HEK293 (cell line): ENCODE measurements at regions not wholly inside any gene's neighbourhood (a gene's known extent, or its start where the extent isn't known, plus 50 kb on each side); places are given as distances from the start of the nearest gene placed in this dataset.
"Not testable (repeated sequence)": the region's sequence is repeated elsewhere in the genome, so short reads cannot be mapped to it uniquely, and the experiment has no call there.

Experiments
- CTCF ChIA-PET: fragments of 350-600 bp; formaldehyde crosslinking; extraction: SDS; loops from one replicate; lab custom pipeline; 2021; ENCODE audit warnings: antibody characterized with exemption; lab: Yijun Ruan, JAX
- POLR2A ChIA-PET: fragments of 300-600 bp; formaldehyde crosslinking; extraction: SDS; loops from one replicate; lab custom pipeline; 2020; ENCODE audit warnings: antibody characterized with exemption, inconsistent platforms; lab: Yijun Ruan, JAX
- H3K27ac ChIP-seq: fragments of 200-500 bp; sonication (Bioruptor generic); 2 replicates; pipeline ENCODE4 v1.5.1; 2014; ENCODE audit warnings: low read depth, low read length, control low read depth, inconsistent platforms; ENCODE audit errors: extremely low read depth
- H3K36me3 ChIP-seq, 2 experiments: fragments of 200-500 bp in 1 of 2; sonication (Bioruptor generic) in 1 of 2; 1 replicate in 1 of 2; 2 replicates in 1 of 2; pipeline ENCODE4 v1.5.1; 2014 to 2017; ENCODE audit warnings: inconsistent platforms in 2 of 2, low read length in 2 of 2; ENCODE audit not compliant: control insufficient read depth in 2 of 2, insufficient read depth in 1 of 2
- H3K4me1 ChIP-seq: fragments of 200-500 bp; sonication (Bioruptor generic); 2 replicates; pipeline ENCODE4 v1.5.1; 2014; ENCODE audit warnings: mild to moderate bottlenecking, low read length, inconsistent platforms; ENCODE audit not compliant: control insufficient read depth, insufficient read depth
- H3K4me3 ChIP-seq: 2 replicates; pipeline ENCODE4 v1.5.1; 2011; ENCODE audit warnings: low read depth, mild to moderate bottlenecking, control low read depth, low read length, moderate library complexity
- H3K9me3 ChIP-seq: fragments of 200-500 bp; sonication (Bioruptor generic); 2 replicates; pipeline ENCODE4 v1.5.1; 2014; ENCODE audit warnings: low read depth, low read length, inconsistent platforms; ENCODE audit not compliant: control insufficient read depth, insufficient read depth
- RBAK ChIP-seq: fragments of 450-650 bp; formaldehyde crosslinking; IDR thresholded peaks from 2 replicates; pipeline ENCODE4 v1.5.1; 2016; ENCODE audit warnings: missing biosample characterization, missing genetic modification characterization
- SCRT2 ChIP-seq: fragments of 450-650 bp; formaldehyde crosslinking; IDR thresholded peaks from 2 replicates; pipeline ENCODE4 v1.5.1; 2016; ENCODE audit warnings: missing biosample characterization, missing genetic modification characterization
- ZBTB21 ChIP-seq: fragments of 450-650 bp; formaldehyde crosslinking; IDR thresholded peaks from 2 replicates; pipeline ENCODE4 v1.5.1; 2017; ENCODE audit warnings: missing biosample characterization, missing genetic modification characterization
- ZBTB48 ChIP-seq: fragments of 450-650 bp; formaldehyde crosslinking; IDR thresholded peaks from 2 replicates; pipeline ENCODE4 v1.5.1; 2016; ENCODE audit warnings: missing biosample characterization, missing genetic modification characterization
- ZFP69B ChIP-seq: fragments of 450-650 bp; formaldehyde crosslinking; IDR thresholded peaks from 2 replicates; pipeline ENCODE4 v1.5.1; 2016; ENCODE audit warnings: missing biosample characterization, missing genetic modification characterization
- ZNF184 ChIP-seq: fragments of 450-650 bp; IDR thresholded peaks from 2 replicates; pipeline ENCODE4 v1.5.1; 2018; ENCODE audit warnings: missing biosample characterization, mild to moderate bottlenecking, missing genetic modification characterization
- ZNF223 ChIP-seq: fragments of 450-650 bp; formaldehyde crosslinking; IDR thresholded peaks from 2 replicates; pipeline ENCODE4 v1.5.1; 2016; ENCODE audit warnings: missing biosample characterization, missing genetic modification characterization
- ZNF510 ChIP-seq: fragments of 450-650 bp; formaldehyde crosslinking; IDR thresholded peaks from 2 replicates; pipeline ENCODE4 v1.5.1; 2018; ENCODE audit warnings: mild to moderate bottlenecking, missing genetic modification characterization, missing biosample characterization; ENCODE audit not compliant: insufficient replicate concordance
- ZNF571 ChIP-seq: fragments of 450-650 bp; formaldehyde crosslinking; IDR thresholded peaks from 2 replicates; pipeline ENCODE4 v1.5.0; 2017; ENCODE audit warnings: missing biosample characterization, missing genetic modification characterization
- ZNF610 ChIP-seq: fragments of 450-650 bp; formaldehyde crosslinking; IDR thresholded peaks from 2 replicates; pipeline ENCODE4 v1.5.1; 2016; ENCODE audit warnings: missing biosample characterization, missing genetic modification characterization, borderline replicate concordance
- ZNF626 ChIP-seq: fragments of 450-650 bp; sonication (Bioruptor Pico); formaldehyde crosslinking; IDR thresholded peaks from 2 replicates; pipeline ENCODE4 v1.5.1; 2018; ENCODE audit warnings: missing biosample characterization, missing genetic modification characterization, inconsistent platforms
- ZNF654 ChIP-seq: fragments of 450-650 bp; formaldehyde crosslinking; IDR thresholded peaks from 2 replicates; pipeline ENCODE4 v1.5.1; 2016; ENCODE audit warnings: low read depth, missing biosample characterization, missing genetic modification characterization
- ZNF660 ChIP-seq: fragments of 450-650 bp; IDR thresholded peaks from 2 replicates; pipeline ENCODE4 v1.5.1; 2018; ENCODE audit warnings: missing biosample characterization, mild to moderate bottlenecking, missing genetic modification characterization
- ZNF777 ChIP-seq: fragments of 450-650 bp; formaldehyde crosslinking; IDR thresholded peaks from 2 replicates; pipeline ENCODE4 v1.5.1; 2017; ENCODE audit warnings: missing biosample characterization, missing genetic modification characterization, borderline replicate concordance
- TF ChIP-seq, protein P1 (sequence below): fragments of 450-650 bp; formaldehyde crosslinking; IDR thresholded peaks from 2 replicates; pipeline ENCODE4 v1.5.1; 2016; ENCODE audit warnings: missing biosample characterization, missing genetic modification characterization
- TF ChIP-seq, protein P2 (sequence below): fragments of 450-650 bp; IDR thresholded peaks from 2 replicates; pipeline ENCODE4 v1.5.1; 2018; ENCODE audit warnings: missing biosample characterization, mild to moderate bottlenecking, missing genetic modification characterization
- TF ChIP-seq, protein P3 (sequence below): fragments of 450-650 bp; formaldehyde crosslinking; IDR thresholded peaks from 2 replicates; pipeline ENCODE4; 2016; ENCODE audit warnings: missing biosample characterization, missing genetic modification characterization
- TF ChIP-seq, protein P4 (sequence below): fragments of 450-650 bp; formaldehyde crosslinking; IDR thresholded peaks from 2 replicates; pipeline ENCODE4 v1.5.1; 2016; ENCODE audit warnings: missing biosample characterization, missing genetic modification characterization
- TF ChIP-seq, protein P5 (sequence below): fragments of 450-650 bp; formaldehyde crosslinking; IDR thresholded peaks from 2 replicates; pipeline ENCODE4 v1.5.1; 2016; ENCODE audit warnings: missing biosample characterization, missing genetic modification characterization

DNA sequence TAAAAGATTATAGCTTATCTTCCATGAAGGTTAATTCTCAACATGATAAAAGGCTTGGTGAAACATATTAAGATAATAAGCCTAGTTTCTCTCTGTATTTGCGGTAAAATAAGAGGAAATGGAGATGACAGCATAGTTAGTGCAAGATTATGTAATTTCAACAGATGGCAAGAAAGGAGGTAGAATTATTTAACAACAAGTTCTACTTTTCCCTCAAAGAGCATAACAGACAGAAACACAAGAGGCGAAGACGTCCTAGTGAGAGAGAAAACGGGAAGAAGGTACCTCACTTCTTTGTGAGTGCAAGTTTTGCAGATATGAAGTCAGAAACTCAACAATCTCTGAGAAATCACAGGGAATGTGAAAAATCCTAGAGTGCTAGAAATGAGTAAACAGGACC lies 144.8 kb upstream of the ADCY2 start:
- Histone ChIP-seq H3K27ac (no peak overlapping the region), H3K4me3 (no peak overlapping the region), H3K9me3 (no peaks in the 10 kb centered on the region), H3K4me1 (no peaks in the 10 kb centered on the region), H3K36me3 (no peaks in the 10 kb centered on the region)
- CTCF ChIA-PET, result no interaction called here
- POLR2A ChIA-PET, result no interaction called here
- TF ChIP-seq ZNF777 (tag by site-specific recombination), result no peak
- TF ChIP-seq ZNF626 (tag by site-specific recombination), result no peak
- TF ChIP-seq, protein P1, sequence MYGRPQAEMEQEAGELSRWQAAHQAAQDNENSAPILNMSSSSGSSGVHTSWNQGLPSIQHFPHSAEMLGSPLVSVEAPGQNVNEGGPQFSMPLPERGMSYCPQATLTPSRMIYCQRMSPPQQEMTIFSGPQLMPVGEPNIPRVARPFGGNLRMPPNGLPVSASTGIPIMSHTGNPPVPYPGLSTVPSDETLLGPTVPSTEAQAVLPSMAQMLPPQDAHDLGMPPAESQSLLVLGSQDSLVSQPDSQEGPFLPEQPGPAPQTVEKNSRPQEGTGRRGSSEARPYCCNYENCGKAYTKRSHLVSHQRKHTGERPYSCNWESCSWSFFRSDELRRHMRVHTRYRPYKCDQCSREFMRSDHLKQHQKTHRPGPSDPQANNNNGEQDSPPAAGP (tag by site-specific recombination), result no peak
- no peak for TF ChIP-seq ZBTB48 (tag by site-specific recombination)
- TF ChIP-seq ZBTB21 (tag by site-specific recombination), result no peak
- TF ChIP-seq ZNF660, result no peak
- TF ChIP-seq, protein P2, sequence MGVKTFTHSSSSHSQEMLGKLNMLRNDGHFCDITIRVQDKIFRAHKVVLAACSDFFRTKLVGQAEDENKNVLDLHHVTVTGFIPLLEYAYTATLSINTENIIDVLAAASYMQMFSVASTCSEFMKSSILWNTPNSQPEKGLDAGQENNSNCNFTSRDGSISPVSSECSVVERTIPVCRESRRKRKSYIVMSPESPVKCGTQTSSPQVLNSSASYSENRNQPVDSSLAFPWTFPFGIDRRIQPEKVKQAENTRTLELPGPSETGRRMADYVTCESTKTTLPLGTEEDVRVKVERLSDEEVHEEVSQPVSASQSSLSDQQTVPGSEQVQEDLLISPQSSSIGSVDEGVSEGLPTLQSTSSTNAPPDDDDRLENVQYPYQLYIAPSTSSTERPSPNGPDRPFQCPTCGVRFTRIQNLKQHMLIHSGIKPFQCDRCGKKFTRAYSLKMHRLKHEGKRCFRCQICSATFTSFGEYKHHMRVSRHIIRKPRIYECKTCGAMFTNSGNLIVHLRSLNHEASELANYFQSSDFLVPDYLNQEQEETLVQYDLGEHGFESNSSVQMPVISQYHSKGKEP (tag by site-specific recombination), result no peak
- TF ChIP-seq ZNF184, result no peak
- TF ChIP-seq, protein P3, sequence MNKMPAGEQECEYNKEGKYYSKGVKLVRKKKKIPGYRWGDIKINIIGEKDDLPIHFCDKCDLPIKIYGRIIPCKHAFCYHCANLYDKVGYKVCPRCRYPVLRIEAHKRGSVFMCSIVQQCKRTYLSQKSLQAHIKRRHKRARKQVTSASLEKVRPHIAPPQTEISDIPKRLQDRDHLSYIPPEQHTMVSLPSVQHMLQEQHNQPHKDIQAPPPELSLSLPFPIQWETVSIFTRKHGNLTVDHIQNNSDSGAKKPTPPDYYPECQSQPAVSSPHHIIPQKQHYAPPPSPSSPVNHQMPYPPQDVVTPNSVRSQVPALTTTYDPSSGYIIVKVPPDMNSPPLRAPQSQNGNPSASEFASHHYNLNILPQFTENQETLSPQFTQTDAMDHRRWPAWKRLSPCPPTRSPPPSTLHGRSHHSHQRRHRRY (tag by site-specific recombination), result no peak
- no peak for TF ChIP-seq RBAK
- TF ChIP-seq ZNF223 (tag by site-specific recombination), result no peak
- TF ChIP-seq, all 188 proteins: peak for 0

DNA sequence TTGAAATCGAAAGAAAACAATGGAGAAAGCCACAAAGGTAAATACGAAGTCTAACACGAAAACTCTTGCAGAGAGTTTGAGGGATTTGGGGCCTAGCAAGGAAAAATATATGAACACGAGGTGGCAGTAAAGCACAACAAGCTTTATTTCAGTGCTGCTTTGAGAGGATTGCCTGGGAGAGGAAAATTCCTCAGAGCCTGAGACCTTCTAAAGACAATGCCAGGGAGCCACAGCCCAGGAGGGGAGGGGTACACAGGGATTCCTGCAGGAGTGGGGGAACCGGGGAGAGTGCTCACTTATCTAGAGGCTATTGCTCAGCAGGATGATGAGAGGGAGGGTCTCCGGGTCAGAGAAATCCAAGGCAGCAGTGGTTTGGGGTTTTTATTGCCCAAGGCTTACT lies 134.9 kb upstream of the ADCY2 start:
- CTCF ChIA-PET, result interaction anchor here (0.6 to 3.4 kb wide), 42 partner anchors 9 to 600 kb away, joined by 3 to 24 read pairs (median 4); no protein-coding TSS in a partner anchor
- no peaks in the 10 kb centered on the region for H3K9me3 ChIP-seq
- no peak overlapping the region for H3K27ac ChIP-seq
- H3K36me3 ChIP-seq, result no peaks in the 10 kb centered on the region
- no peak overlapping the region for H3K4me3 ChIP-seq
- POLR2A ChIA-PET, result no interaction called here
- TF ChIP-seq, protein P4, sequence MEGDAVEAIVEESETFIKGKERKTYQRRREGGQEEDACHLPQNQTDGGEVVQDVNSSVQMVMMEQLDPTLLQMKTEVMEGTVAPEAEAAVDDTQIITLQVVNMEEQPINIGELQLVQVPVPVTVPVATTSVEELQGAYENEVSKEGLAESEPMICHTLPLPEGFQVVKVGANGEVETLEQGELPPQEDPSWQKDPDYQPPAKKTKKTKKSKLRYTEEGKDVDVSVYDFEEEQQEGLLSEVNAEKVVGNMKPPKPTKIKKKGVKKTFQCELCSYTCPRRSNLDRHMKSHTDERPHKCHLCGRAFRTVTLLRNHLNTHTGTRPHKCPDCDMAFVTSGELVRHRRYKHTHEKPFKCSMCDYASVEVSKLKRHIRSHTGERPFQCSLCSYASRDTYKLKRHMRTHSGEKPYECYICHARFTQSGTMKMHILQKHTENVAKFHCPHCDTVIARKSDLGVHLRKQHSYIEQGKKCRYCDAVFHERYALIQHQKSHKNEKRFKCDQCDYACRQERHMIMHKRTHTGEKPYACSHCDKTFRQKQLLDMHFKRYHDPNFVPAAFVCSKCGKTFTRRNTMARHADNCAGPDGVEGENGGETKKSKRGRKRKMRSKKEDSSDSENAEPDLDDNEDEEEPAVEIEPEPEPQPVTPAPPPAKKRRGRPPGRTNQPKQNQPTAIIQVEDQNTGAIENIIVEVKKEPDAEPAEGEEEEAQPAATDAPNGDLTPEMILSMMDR (tag by site-specific recombination), result peak; percentile 18; the same call in 1 of the 2 replicates
- TF ChIP-seq ZNF571 (tag by site-specific recombination), result no peak
- peak; percentile 56 for TF ChIP-seq ZNF654 (tag by site-specific recombination)
- H3K4me1 ChIP-seq, result no peaks in the 10 kb centered on the region

DNA sequence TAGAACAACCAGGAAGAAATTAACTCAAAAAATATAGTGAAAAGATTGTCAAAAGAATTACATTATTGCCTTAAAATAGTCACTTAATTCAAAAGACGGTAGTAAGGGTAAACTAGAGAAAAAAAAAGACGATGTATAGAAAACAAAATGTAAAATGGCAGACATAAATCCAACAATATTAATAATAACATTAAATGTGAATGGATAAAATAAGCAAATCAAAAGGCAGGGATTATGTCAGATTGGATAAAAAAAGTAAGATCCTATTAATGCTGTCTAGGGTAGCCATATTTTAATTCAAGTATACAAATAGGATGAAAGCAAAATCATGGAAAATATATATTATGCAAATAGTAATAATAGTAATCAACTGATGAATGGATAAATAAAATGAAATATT lies 134.0 kb upstream of the ADCY2 start:
- TF ChIP-seq ZNF610 (tag by site-specific recombination), result no peak
- TF ChIP-seq SCRT2, result no peak
- no peak for TF ChIP-seq ZFP69B (tag by site-specific recombination)
- TF ChIP-seq, protein P5, sequence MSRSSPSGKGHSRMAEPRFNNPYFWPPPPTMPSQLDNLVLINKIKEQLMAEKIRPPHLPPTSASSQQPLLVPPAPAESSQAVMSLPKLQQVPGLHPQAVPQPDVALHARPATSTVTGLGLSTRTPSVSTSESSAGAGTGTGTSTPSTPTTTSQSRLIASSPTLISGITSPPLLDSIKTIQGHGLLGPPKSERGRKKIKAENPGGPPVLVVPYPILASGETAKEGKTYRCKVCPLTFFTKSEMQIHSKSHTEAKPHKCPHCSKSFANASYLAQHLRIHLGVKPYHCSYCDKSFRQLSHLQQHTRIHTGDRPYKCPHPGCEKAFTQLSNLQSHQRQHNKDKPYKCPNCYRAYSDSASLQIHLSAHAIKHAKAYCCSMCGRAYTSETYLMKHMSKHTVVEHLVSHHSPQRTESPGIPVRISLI (tag by site-specific recombination), result no peak
- TF ChIP-seq ZNF510 (tag by site-specific recombination), result no peak
- TF ChIP-seq, all 188 proteins: peak for 0
- POLR2A ChIA-PET, result no interaction called here
- CTCF ChIA-PET, result interaction anchor here (0.7 to 3.4 kb wide), 18 partner anchors 8 to 595 kb away, joined by 3 to 24 read pairs (median 5); no protein-coding TSS in a partner anchor
- no peak overlapping the region for H3K27ac ChIP-seq
- no peaks in the 10 kb centered on the region for H3K36me3 ChIP-seq
- no peaks in the 10 kb centered on the region for H3K4me1 ChIP-seq
- H3K4me3 ChIP-seq, result no peak overlapping the region
- H3K9me3 ChIP-seq, result no peaks in the 10 kb centered on the region

DNA sequence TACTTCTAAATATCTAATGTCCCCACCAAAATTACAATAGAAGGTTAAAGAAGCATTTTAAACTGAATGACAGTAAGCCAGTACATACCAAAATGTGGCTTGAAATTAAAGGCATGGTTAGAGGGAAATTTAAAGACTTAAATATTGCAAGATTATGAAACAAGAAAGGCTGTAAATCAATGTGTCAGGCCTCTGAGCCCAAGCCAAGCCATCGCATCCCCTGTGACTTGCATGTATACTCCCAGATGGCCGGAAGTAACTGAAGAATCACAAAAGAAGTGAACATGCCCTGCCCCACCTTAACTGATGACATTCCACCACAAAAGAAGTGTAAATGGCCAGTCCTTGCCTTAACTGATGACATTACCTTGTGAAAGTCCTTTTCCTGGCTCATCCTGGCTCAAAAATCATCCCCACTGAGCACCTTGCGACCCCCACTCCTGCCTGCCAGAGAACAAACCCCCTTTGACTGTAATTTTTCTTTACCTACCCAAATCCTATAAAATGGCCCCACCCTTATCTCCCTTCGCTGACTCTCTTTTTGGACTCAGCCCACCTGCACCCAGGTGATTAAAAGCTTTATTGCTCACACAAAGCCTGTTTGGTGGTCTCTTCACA lies 132.4 kb upstream of the ADCY2 start:
- H3K9me3 ChIP-seq, H3K27ac ChIP-seq, H3K4me1 ChIP-seq, POLR2A ChIA-PET, H3K4me3 ChIP-seq, CTCF ChIA-PET, H3K36me3 ChIP-seq: not testable (repeated sequence)

DNA sequence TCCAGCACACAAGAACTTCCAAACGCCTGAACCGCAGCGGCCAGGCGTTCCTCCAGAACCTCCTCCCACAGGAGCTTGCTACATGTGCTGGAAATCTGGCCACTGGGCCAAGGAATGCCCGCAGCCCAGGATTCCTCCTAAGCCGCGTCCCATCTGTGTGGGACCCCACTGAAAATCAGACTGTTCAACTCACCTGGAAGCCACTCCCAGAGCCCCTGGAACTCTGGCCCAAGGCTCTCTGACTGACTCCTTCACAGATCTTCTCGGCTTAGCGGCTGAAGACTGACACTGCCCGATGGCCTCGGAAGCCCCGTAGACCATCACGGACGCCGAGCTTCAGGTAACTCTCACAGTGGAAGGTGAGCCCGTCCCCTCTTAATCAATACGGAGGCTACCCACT lies 130.2 kb upstream of the ADCY2 start:
- H3K4me3 ChIP-seq, H3K4me1 ChIP-seq, H3K36me3 ChIP-seq, H3K9me3 ChIP-seq, CTCF ChIA-PET, POLR2A ChIA-PET, H3K27ac ChIP-seq: not testable (repeated sequence)
